Spleen (tissue), 7 donors: ENCODE measurements at regions not wholly inside any gene's neighbourhood (a gene's known extent, or its start where the extent isn't known, plus 50 kb on each side); places are given as distances from the start of the nearest gene placed in this dataset.

Experiments
- CTCF ChIP-seq, 11 experiments: fragments of 200-600 bp in 7 of 11; fragments of 450-650 bp in 4 of 11; sonication (generic) in 4 of 11; IDR thresholded peaks in 8 of 11; conservative IDR thresholded peaks in 3 of 11; 1 replicate in 7 of 11; 2 replicates in 4 of 11; pipeline versions ENCODE4 v1.4.0 to v1.8.0; 2016 to 2021; ENCODE audit warnings: antibody characterized with exemption in 11 of 11, inconsistent platforms in 4 of 11, mild to moderate bottlenecking in 1 of 11
- POLR2AphosphoS5 ChIP-seq, 3 donors: sonication (generic); formaldehyde crosslinking; IDR thresholded peaks; one replicate each; pipeline ENCODE4 v1.5.1; 2017; ENCODE audit warnings: antibody characterized with exemption in 3 of 3
- donor health status: DM: no; HTN: no; CAD: no; lungs with moderate emphysema.
- donor health status: DM: no; HTN: no; CAD: no.
- donor health status: DM: no; HTN: no; CAD: no.

GRCh38 chr2:8580316-8581233 lies 101.3 kb upstream of the ID2 start:
- no peak for TF ChIP-seq CTCF (IDR thresholded peaks at IDR 0.05 in 8 of 11, conservative IDR thresholded peaks at IDR 0.05 in 3 of 11)
- no peak for TF ChIP-seq POLR2AphosphoS5 (IDR thresholded peaks at IDR 0.05)
